H9 (cell line): ENCODE measurements at regions not wholly inside any gene's neighbourhood (a gene's known extent, or its start where the extent isn't known, plus 50 kb on each side); places are given as distances from the start of the nearest gene placed in this dataset.

Source experiments
- DNase-seq: peaks from one replicate; pipeline ENCODE4 v3.0.0-alpha.2; 2017
- H2AFZ ChIP-seq: one replicate; pipeline ENCODE4 v1.6.1; 2013; ENCODE audit warnings: mild to moderate bottlenecking, low read length, control low read depth, moderate library complexity
- H2AK5ac ChIP-seq: 2 replicates; pipeline ENCODE4 v1.6.1; 2013; ENCODE audit warnings: low read length, control low read depth, mixed read lengths; ENCODE audit not compliant: insufficient read length
- H2BK120ac ChIP-seq: one replicate; pipeline ENCODE4 v1.6.1; 2013; ENCODE audit warnings: low read depth, mild to moderate bottlenecking, low read length, control low read depth, inconsistent platforms; ENCODE audit not compliant: poor library complexity, severe bottlenecking
- H2BK12ac ChIP-seq: 2 replicates; pipeline ENCODE4 v1.6.1; 2013; ENCODE audit warnings: low read length, control low read depth, mixed read lengths, low read depth; ENCODE audit not compliant: insufficient read length
- H2BK15ac ChIP-seq: 2 replicates; pipeline ENCODE4 v1.6.1; 2013; ENCODE audit warnings: low read depth, low read length, control low read depth
- H2BK20ac ChIP-seq: one replicate; pipeline ENCODE4 v1.6.1; 2013; ENCODE audit warnings: low read depth, mild to moderate bottlenecking, low read length, control low read depth, inconsistent platforms; ENCODE audit not compliant: poor library complexity, severe bottlenecking
- H2BK5ac ChIP-seq: 2 replicates; pipeline ENCODE4 v1.6.1; 2013; ENCODE audit warnings: low read length, control low read depth, mixed read lengths; ENCODE audit not compliant: insufficient read length
- H3K14ac ChIP-seq: 2 replicates; pipeline ENCODE4 v1.6.1; 2013; ENCODE audit warnings: low read length, control low read depth; ENCODE audit not compliant: insufficient read depth
- H3K18ac ChIP-seq: 2 replicates; pipeline ENCODE4 v1.6.1; 2013; ENCODE audit warnings: low read depth, mild to moderate bottlenecking, mixed read lengths, low read length, control low read depth; ENCODE audit not compliant: insufficient read length
- H3K23ac ChIP-seq: 2 replicates; pipeline ENCODE4 v1.6.1; 2013; ENCODE audit warnings: low read length, control low read depth, mixed read lengths, low read depth; ENCODE audit not compliant: insufficient read length
- H3K23me2 ChIP-seq: 2 replicates; pipeline ENCODE4 v1.6.1; 2013; ENCODE audit warnings: low read depth, mild to moderate bottlenecking, mixed read lengths, low read length, control low read depth; ENCODE audit not compliant: insufficient read length, poor library complexity, severe bottlenecking
- H3K27ac ChIP-seq: 2 replicates; pipeline ENCODE4 v1.5.1; 2013; ENCODE audit warnings: low read length, control low read depth, mixed read lengths, low read depth; ENCODE audit not compliant: insufficient read length
- H3K27me3 ChIP-seq: 2 replicates; pipeline ENCODE4 v1.6.1; 2013; ENCODE audit warnings: low read length, control low read depth, inconsistent platforms; ENCODE audit not compliant: insufficient read depth
- H3K4ac ChIP-seq: 2 replicates; pipeline ENCODE4 v1.6.1; 2013; ENCODE audit warnings: low read depth, mild to moderate bottlenecking, control low read depth, inconsistent platforms, low read length, moderate library complexity
- H3K4me1 ChIP-seq: 2 replicates; pipeline ENCODE4 v1.6.1; 2013; ENCODE audit warnings: low read length, control low read depth, inconsistent platforms; ENCODE audit not compliant: insufficient read depth
- H3K4me2 ChIP-seq: 2 replicates; pipeline ENCODE4 v1.6.1; 2013; ENCODE audit warnings: low read length, control low read depth, mixed read lengths; ENCODE audit not compliant: insufficient read length, insufficient read depth
- H3K56ac ChIP-seq: 2 replicates; pipeline ENCODE4 v1.6.1; 2013; ENCODE audit warnings: low read depth, mild to moderate bottlenecking, mixed read lengths, low read length, control low read depth; ENCODE audit not compliant: insufficient read length
- H3K79me1 ChIP-seq: 2 replicates; pipeline ENCODE4 v1.6.1; 2013; ENCODE audit warnings: low read depth, mild to moderate bottlenecking, moderate library complexity, low read length, control low read depth, inconsistent platforms; ENCODE audit not compliant: insufficient read depth, poor library complexity, severe bottlenecking
- H3K79me2 ChIP-seq: 2 replicates; pipeline ENCODE4 v1.6.1; 2013; ENCODE audit warnings: low read length, control low read depth, inconsistent platforms; ENCODE audit not compliant: insufficient read depth
- H3K9ac ChIP-seq: 2 replicates; pipeline ENCODE4 v1.6.1; 2013; ENCODE audit warnings: low read length, control low read depth, mixed read lengths; ENCODE audit not compliant: insufficient read length; ENCODE audit errors: extremely low read depth
- H3K9me3 ChIP-seq: one replicate; pipeline ENCODE4 v1.6.1; 2013; ENCODE audit warnings: low read depth, low read length, inconsistent platforms; ENCODE audit not compliant: control insufficient read depth
- H3T11ph ChIP-seq: one replicate; pipeline ENCODE4 v1.6.1; 2013; ENCODE audit warnings: mild to moderate bottlenecking, low read length, control low read depth, inconsistent platforms
- H4K20me1 ChIP-seq: one replicate; pipeline ENCODE4 v1.6.1; 2013; ENCODE audit not compliant: control insufficient read depth, insufficient read length, insufficient read depth
- H4K5ac ChIP-seq: 2 replicates; pipeline ENCODE4 v1.6.1; 2013; ENCODE audit warnings: low read depth, mild to moderate bottlenecking, mixed read lengths, low read length, control low read depth; ENCODE audit not compliant: insufficient read length
- H4K8ac ChIP-seq: replicated peaks from 2 replicates; pipeline ENCODE4 v1.6.1; 2013; ENCODE audit warnings: low read length, control low read depth, mixed read lengths, low read depth; ENCODE audit not compliant: insufficient read length
- H4K91ac ChIP-seq: 2 replicates; pipeline ENCODE4 v1.6.1; 2013; ENCODE audit warnings: low read depth, mild to moderate bottlenecking, moderate library complexity, mixed read lengths, low read length, control low read depth; ENCODE audit not compliant: insufficient read length
- H3K27ac Mint-ChIP-seq, 3 experiments: 2 replicates in 2 of 3; 3 replicates in 1 of 3; pipeline ENCODE4 v1.8.0; 2020 to 2021; ENCODE audit warnings: mixed read lengths in 3 of 3, mild to moderate bottlenecking in 1 of 3, moderate library complexity in 1 of 3
- H3K27me3 Mint-ChIP-seq: 2 replicates; pipeline ENCODE4 v1.8.0; 2021; ENCODE audit warnings: low read depth, mild to moderate bottlenecking, moderate library complexity, mixed read lengths
- H3K36me3 Mint-ChIP-seq, 3 experiments: 2 replicates in 2 of 3; 3 replicates in 1 of 3; pipeline ENCODE4 v1.8.0; 2020 to 2021; ENCODE audit warnings: low read depth in 3 of 3, mixed read lengths in 3 of 3; ENCODE audit not compliant: insufficient read depth in 1 of 3
- H3K4me1 Mint-ChIP-seq, 2 experiments: 2 replicates each; pipeline ENCODE4 v1.8.0; 2020; ENCODE audit warnings: mixed read lengths in 2 of 2
- H3K4me3 Mint-ChIP-seq, 2 experiments: 2 replicates in 1 of 2; 3 replicates in 1 of 2; pipeline ENCODE4 v1.8.0; 2020 to 2021; ENCODE audit warnings: mild to moderate bottlenecking in 2 of 2, mixed read lengths in 2 of 2, moderate library complexity in 1 of 2
- H3K9me3 Mint-ChIP-seq, 2 experiments: 2 replicates in 1 of 2; 3 replicates in 1 of 2; pipeline ENCODE4 v1.8.0; 2020; ENCODE audit warnings: mild to moderate bottlenecking in 2 of 2, mixed read lengths in 2 of 2, moderate library complexity in 1 of 2
- CTCF ChIP-seq: fragments of 200-600 bp; sonication (generic); conservative IDR thresholded peaks from 3 replicates; pipeline ENCODE4 v1.8.0; 2021; ENCODE audit warnings: antibody characterized with exemption, mild to moderate bottlenecking
- WGBS: extraction: QIAGEN DNeasy Blood & Tissue Kit; methylation state at CpG from one replicate; pipeline ENCODE4 v1.1.7; 2013; ENCODE audit warnings: missing lambda C conversion rate, low lambda C conversion rate, mixed read lengths; ENCODE audit not compliant: insufficient read length; ENCODE audit errors: extremely low coverage; 5-methylcytosine and 5-hydroxymethylcytosine counted together

DNA sequence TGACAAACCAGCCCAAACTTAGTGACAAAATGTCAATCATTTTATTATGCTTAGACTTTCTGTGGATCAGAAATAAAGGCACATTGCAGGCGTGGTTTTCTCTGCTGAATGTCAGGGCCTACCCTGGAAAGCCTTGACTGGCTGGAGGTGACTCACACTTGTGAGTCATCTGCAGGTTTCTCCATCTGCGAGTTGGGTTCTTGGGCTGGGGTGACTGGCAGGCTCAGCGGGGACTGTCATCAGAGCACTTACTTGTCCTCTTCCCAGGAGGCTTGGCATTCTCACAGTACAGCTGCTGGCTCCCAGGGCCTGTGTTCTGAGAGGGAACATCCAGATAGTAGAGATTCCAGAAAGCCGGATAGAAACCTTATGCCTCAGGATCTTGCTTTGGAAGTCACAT, 153.8 kb upstream of the AGA start:
- Histone ChIP-seq H2BK15ac (no peak overlapping the region), H3K4ac (no peak overlapping the region), H3K9me3 (no peaks in the 10 kb centered on the region), H2BK12ac (no peak overlapping the region), H3K23ac (no peak overlapping the region), H3K56ac (no peak overlapping the region), H3K79me1 (no peaks in the 10 kb centered on the region), H4K5ac (no peak overlapping the region), H4K91ac (no peak overlapping the region), H3K9ac (no peak overlapping the region), H3T11ph (no peak overlapping the region), H3K27me3 (no peaks in the 10 kb centered on the region), H3K4me2 (no peak overlapping the region), H3K23me2 (no peaks in the 10 kb centered on the region), H3K79me2 (no peaks in the 10 kb centered on the region), H3K27ac (no peak overlapping the region), H3K18ac (no peak overlapping the region), H2BK120ac (no peak overlapping the region), H2BK20ac (no peak overlapping the region), H2AFZ (no peak overlapping the region), H4K20me1 (no peaks in the 10 kb centered on the region), H3K4me1 (no peaks in the 10 kb centered on the region), H2BK5ac (no peak overlapping the region), H3K14ac (no peak overlapping the region), H4K8ac (no peak overlapping the region), H2AK5ac (no peak overlapping the region)
- no peaks in the 10 kb centered on the region for H3K27me3 Mint-ChIP-seq
- H3K9me3 Mint-ChIP-seq: no peaks in the 10 kb centered on the region
- peaks cover 24 to 26% of the 10 kb centered on the region in 2 experiments for H3K4me1 Mint-ChIP-seq
- H3K4me3 Mint-ChIP-seq: no peak overlapping the region
- no peak for TF ChIP-seq CTCF
- DNase-seq: peak; percentile 84
- WGBS: no CpG with 5 or more reads among the region's 4 CpGs
- no peaks in the 10 kb centered on the region for H3K36me3 Mint-ChIP-seq
- H3K27ac Mint-ChIP-seq: peak overlapping the region in 2 of 3 experiments; percentile 49 to 77; a peak in 2 of 7 replicates
